ENCODE measurements at regions not wholly inside any gene's neighbourhood (a gene's known extent, or its start where the extent isn't known, plus 50 kb on each side); places are given as distances from the start of the nearest gene placed in this dataset.

- no peak for DNase-seq (ENCODE audit: low read depth, low spot score)
Measured at GRCh38 chr9:80932181-80932580, 757.2 kb downstream of the TLE1 start.

GRCh38 chr9:80931163-80931562 is 758.2 kb downstream of the TLE1 start:
- DNase-seq (ENCODE audit: low read depth, low spot score): no peak

DNA sequence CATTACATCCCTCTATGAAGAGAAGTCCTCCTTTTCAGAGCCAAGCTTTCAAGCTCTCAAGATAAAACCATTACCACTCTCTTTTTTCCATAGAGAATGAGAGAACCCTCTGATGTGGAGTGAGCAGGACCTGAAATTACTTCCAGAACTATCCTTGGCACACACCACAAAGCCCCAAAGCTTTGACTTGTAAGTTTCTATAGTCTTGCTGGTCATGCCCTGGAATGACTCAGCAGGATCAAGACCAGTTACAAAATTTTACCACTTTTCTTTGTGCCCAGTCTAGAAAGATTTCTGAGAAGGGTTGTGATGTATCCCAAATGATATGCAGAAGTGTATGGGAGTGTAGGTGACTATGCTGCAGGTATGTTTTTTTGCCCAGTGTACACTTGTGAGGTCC is 760.6 kb downstream of the TLE1 start:
- DNase-seq (ENCODE audit: low read depth, low spot score): no peak

DNA sequence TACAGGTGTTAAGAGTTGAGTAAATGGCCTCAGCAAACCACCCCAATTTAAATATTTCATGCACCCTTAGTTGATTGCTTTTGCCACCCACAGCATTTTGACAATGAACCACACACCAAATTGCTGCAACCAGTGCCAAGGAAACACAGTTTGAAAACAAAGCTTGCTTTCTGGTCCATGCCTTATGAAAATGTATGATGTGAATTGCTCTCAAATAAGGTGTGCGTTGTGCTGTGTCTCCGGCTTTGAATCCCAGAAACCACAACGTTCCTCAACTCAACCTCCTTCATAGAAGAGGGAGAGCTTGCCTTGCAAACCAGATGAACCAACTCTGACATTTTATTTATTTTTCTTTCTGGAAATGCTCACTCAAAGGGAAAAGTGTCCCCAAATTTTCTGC is 762.7 kb downstream of the TLE1 start:
- no peak for DNase-seq (ENCODE audit: low read depth, low spot score)

GRCh38 chr9:80922544-80922943 is 766.8 kb downstream of the TLE1 start:
- no peak for DNase-seq (ENCODE audit: low read depth, low spot score)

GRCh38 chr9:80906728-80907127 is 782.6 kb downstream of the TLE1 start:
- DNase-seq (ENCODE audit: low read depth, low spot score): no peak

DNA sequence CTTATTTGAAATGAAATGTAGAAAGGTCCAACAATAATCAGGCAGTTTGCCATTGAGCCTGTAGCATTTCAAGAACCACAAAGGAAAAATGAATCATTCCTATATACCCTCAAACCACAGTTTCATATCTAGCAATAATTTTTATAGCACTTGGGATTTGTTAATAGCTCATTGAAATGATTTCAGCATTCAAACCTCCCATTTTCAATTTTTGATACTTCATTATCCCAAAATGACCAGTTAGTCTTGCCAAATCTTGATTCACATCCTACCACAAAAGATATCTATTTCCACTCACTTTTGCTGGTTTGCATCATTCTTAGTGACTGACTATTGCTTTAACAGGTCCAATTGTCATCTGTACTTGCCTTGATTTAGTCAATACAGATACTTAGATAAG is 790.1 kb downstream of the TLE1 start:
- no peak for DNase-seq (ENCODE audit: low read depth, low spot score)

- DNase-seq (ENCODE audit: low read depth, low spot score): no peak
Measured at GRCh38 chr9:80893190-80893589, 796.2 kb downstream of the TLE1 start.

- no peak for DNase-seq (ENCODE audit: low read depth, low spot score)
Measured at GRCh38 chr9:80892703-80893102, 796.6 kb downstream of the TLE1 start.

- no peak for DNase-seq (ENCODE audit: low read depth, low spot score)
Measured at GRCh38 chr9:80890124-80890523, 799.2 kb downstream of the TLE1 start.

DNA sequence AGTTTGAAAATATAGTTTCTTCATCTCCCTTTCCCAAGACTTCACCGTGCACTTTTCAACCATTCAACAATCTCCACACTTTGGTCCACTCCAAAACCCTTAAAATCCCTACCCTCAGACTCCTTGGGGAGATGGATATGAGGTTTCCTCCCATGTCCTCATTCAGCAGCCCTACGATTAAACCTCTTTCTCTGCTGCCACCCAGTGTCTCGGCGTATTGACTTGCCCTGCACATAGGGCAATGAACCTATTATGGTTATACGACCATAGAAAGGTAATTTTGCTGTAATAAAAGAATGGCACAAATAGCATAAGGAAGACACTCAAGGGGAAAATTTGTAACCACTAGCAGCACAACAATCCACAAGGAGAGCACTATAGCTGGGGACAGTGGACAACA is 803.5 kb downstream of the TLE1 start:
- no peak for DNase-seq (ENCODE audit: low read depth, low spot score)

DNA sequence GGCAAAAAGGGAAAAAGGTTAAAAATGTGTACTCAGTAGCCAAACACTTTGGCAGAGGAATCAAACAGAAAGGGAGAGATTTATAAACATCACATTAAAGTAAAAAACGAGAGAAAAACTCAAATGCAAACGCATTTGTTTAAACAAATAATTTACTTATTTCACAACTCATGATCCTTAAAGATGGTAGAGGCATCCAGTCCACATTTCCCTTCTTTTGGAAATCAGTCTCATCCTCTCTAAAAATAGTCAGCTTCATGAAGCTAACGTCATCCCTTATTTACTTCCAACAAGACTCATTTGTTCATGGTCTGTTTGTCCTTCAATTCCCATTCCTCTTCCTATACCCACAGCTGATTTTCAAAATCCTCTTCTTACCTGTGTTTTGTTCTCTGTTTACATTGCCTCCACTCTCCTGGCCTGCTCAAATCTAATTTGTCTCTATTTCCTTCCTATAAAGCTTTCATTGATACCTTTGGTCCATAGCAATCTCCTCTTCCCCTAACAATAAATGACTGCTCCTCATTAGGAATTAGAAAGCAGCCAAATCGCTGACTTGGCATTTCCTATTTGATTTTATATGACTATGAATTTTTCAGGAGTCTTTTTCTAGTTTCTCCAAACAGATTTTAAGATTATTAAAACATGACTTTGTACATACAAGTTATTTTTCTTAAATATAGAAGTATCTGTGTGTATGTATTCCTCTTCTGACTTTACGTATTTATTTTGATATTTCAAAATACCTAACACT is 805.3 kb downstream of the TLE1 start:
- no peak for DNase-seq (ENCODE audit: low read depth, low spot score)

GRCh38 chr9:80883426-80883825 is 805.9 kb downstream of the TLE1 start:
- no peak for DNase-seq (ENCODE audit: low read depth, low spot score)

DNA sequence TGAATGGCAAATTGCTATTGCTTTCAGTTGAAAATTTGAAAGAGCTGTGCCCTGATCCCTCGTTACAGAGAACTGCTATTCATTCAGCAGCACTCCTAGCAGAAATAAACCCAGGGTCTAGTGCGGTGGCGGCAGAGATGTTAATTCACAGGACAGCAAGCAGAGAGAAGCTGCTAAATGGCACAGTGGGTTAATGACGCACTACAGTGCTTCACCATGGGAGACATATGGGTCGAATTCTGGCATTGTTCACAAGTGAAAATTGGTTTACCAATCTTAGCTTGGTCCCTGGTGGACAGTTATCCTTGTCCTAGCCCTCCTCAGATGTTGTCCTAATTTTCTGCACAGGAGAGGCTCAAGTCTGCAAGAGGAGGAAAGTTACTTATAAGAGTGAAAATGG is 807.4 kb downstream of the TLE1 start:
- DNase-seq (ENCODE audit: low read depth, low spot score): peak; percentile 8

DNA sequence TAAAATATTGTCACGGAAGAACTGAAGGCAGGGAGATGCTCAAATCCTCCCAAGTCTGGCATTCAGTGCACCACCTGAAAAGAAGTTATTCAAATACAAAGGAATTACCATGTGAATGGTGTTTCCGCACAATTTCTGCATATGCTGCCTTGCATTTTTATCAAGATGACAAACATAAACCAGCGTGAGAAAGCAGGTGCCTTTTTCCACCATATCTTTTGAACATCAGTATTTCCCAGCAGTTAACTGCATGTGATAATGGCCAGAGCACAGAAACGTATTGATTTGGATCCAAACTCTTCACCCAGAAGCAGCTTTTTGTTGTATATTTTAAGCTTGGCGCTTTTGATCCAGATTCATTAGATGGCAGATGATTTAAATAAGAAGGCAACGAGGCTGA is 808.0 kb downstream of the TLE1 start:
- no peak for DNase-seq (ENCODE audit: low read depth, low spot score)

DNA sequence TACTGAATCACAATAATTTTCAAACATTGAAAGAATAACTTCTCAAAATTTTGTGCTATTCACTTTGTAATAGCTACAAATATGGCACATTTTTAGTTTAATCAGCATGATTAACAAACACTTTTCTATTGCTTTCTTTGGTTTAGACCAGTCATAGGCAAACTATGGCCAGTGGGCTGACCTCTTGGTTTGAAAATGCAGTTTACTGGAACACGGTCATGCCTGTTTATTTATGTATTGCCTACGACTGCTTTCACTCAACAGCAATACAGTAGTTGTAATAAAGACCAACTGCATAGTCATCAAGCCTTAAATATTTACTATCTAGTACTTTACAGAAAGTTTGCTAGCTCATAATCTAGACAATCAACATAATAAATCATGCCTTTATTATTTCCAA is 810.8 kb downstream of the TLE1 start:
- DNase-seq (ENCODE audit: low read depth, low spot score): no peak

- DNase-seq (ENCODE audit: low read depth, low spot score): no peak
Measured at GRCh38 chr9:80875947-80876346, 813.4 kb downstream of the TLE1 start.

GRCh38 chr9:80874276-80874675 is 815.1 kb downstream of the TLE1 start:
- no peak for DNase-seq (ENCODE audit: low read depth, low spot score)

- DNase-seq (ENCODE audit: low read depth, low spot score): no peak
Measured at GRCh38 chr9:80873861-80874260, 815.5 kb downstream of the TLE1 start.

- DNase-seq (ENCODE audit: low read depth, low spot score): no peak
Measured at GRCh38 chr9:80871596-80871995, 817.8 kb downstream of the TLE1 start.

GRCh38 chr9:80867731-80868130 is 821.6 kb downstream of the TLE1 start:
- no peak for DNase-seq (ENCODE audit: low read depth, low spot score)

DNA sequence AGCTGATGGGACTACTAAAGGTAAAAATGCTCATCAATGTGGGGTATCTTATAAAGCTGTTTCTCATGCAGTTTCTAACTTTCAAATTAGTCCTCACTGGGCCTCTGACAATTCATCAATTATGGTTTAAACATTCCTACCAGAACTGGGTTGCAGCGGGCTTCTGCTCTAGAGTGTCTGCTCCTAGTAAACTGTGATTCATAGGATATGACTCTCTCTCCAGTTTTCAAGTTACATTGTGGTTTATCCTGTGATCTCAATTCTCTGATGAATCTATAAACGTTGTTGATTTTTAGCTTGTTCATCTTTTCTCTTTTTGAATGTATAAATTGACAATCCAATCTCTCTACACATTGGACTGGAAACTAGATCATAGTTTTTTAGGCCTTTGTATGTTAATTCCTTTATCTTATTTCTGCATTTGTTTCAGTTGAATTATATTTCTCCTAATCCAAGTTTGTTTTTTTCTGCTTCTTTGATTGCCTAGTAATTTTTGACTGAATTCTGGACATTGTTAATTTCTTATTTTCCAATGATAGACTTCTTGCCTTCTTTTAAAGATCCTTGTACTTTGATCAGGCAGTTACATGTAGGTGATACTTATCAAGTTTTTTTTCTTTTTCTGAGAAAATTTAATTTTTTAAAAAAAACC is 822.6 kb downstream of the TLE1 start:
- no peak for DNase-seq (ENCODE audit: low read depth, low spot score)

DNA sequence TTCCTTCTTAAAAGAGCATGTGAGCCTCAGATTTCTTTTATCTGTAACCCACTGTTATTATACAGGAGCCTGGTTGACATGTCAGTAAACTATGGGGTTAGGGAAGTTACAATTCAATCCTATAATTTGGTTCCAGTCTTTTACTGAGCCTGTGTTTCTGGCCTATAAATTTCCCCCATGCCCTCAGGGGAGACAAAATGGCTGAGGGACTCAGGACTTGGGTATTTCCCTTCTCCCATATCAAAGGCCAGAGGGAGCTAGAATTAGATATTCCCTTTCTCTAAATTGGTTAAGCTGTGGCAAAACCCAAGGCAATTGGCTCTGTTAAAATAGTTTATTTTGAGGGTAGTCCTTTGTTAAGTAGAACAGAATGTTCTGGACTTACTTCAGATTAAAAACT is 823.2 kb downstream of the TLE1 start:
- peak; percentile 10 for DNase-seq (ENCODE audit: low read depth, low spot score)

GRCh38 chr9:80843028-80843427 is 846.3 kb downstream of the TLE1 start:
- DNase-seq (ENCODE audit: low read depth, low spot score): no peak
